ENCODE measurements at regions not wholly inside any gene's neighbourhood (a gene's known extent, or its start where the extent isn't known, plus 50 kb on each side); places are given as distances from the start of the nearest gene placed in this dataset.
"Not testable (repeated sequence)": the region's sequence is repeated elsewhere in the genome, so short reads cannot be mapped to it uniquely, and the experiment has no call there.

GRCh38 chr6:27667657-27668441 is 194.9 kb upstream of the ZNF184 start:
- Histone ChIP-seq H3K36me3 (no peaks in the 10 kb centered on the region), H3K9me3 (replicated peaks) (no peaks in the 10 kb centered on the region; the same call in 1 of the 2 replicates), H3K27me3 (replicated peaks) (no peaks in the 10 kb centered on the region), H3K27ac (no peak overlapping the region), H3K4me3 (no peak overlapping the region), H3K4me1 (replicated peaks) (no peaks in the 10 kb centered on the region)
- no peak for DNase-seq (ENCODE audit: low read depth in 1 of 2, low spot score in 2 of 2)

GRCh38 chr6:27667016-27667656 is 194.2 kb upstream of the ZNF184 start:
- Histone ChIP-seq H3K36me3 (no peaks in the 10 kb centered on the region), H3K27ac (no peak overlapping the region), H3K27me3 (replicated peaks) (no peaks in the 10 kb centered on the region), H3K9me3 (replicated peaks) (no peaks in the 10 kb centered on the region; the same call in 1 of the 2 replicates), H3K4me3 (no peak overlapping the region), H3K4me1 (replicated peaks) (no peaks in the 10 kb centered on the region)
- DNase-seq (ENCODE audit: low read depth in 1 of 2, low spot score in 2 of 2) = no peak

- H3K27ac ChIP-seq = no peak overlapping the region
- H3K9me3 ChIP-seq (replicated peaks) = peaks cover 5% of the 10 kb centered on the region
- H3K36me3 ChIP-seq = no peaks in the 10 kb centered on the region
- no peaks in the 10 kb centered on the region for H3K27me3 ChIP-seq (replicated peaks)
- no peak for DNase-seq (ENCODE audit: low read depth in 1 of 2, low spot score in 2 of 2)
- no peaks in the 10 kb centered on the region for H3K4me1 ChIP-seq (replicated peaks)
- H3K4me3 ChIP-seq = no peak overlapping the region
Observed at GRCh38 chr6:27662769-27663168, 189.9 kb upstream of the ZNF184 start.

- H3K4me1 ChIP-seq (replicated peaks); H3K4me3 ChIP-seq; H3K36me3 ChIP-seq; H3K27me3 ChIP-seq (replicated peaks); H3K27ac ChIP-seq; H3K9me3 ChIP-seq (replicated peaks); DNase-seq (ENCODE audit: low read depth in 1 of 2, low spot score in 2 of 2): not testable (repeated sequence)
Observed at GRCh38 chr6:27662212-27662611, 189.3 kb upstream of the ZNF184 start.

GRCh38 chr6:27653143-27653825 is 180.4 kb upstream of the ZNF184 start:
- H3K9me3 ChIP-seq (replicated peaks); H3K4me1 ChIP-seq (replicated peaks); H3K36me3 ChIP-seq; H3K27me3 ChIP-seq (replicated peaks); H3K27ac ChIP-seq; DNase-seq (ENCODE audit: low read depth in 1 of 2, low spot score in 2 of 2); H3K4me3 ChIP-seq: not testable (repeated sequence)

GRCh38 chr6:27651371-27651732 is 178.4 kb upstream of the ZNF184 start:
- Histone ChIP-seq H3K27ac (no peak overlapping the region), H3K9me3 (replicated peaks) (no peaks in the 10 kb centered on the region), H3K4me3 (no peak overlapping the region), H3K27me3 (replicated peaks) (no peaks in the 10 kb centered on the region), H3K4me1 (replicated peaks) (no peaks in the 10 kb centered on the region), H3K36me3 (no peaks in the 10 kb centered on the region)
- no peak for DNase-seq (ENCODE audit: low read depth in 1 of 2, low spot score in 2 of 2)

- H3K36me3 ChIP-seq = no peaks in the 10 kb centered on the region
- H3K27ac ChIP-seq = no peak overlapping the region
- no peak overlapping the region for H3K4me3 ChIP-seq
- H3K4me1 ChIP-seq (replicated peaks) = no peaks in the 10 kb centered on the region
- H3K27me3 ChIP-seq (replicated peaks) = no peaks in the 10 kb centered on the region
- DNase-seq (ENCODE audit: low read depth in 1 of 2, low spot score in 2 of 2) = no peak
- H3K9me3 ChIP-seq (replicated peaks) = no peaks in the 10 kb centered on the region
Observed at GRCh38 chr6:27650620-27651370, 177.9 kb upstream of the ZNF184 start.

GRCh38 chr6:27644528-27644927 is 171.6 kb upstream of the ZNF184 start:
- no peaks in the 10 kb centered on the region for H3K4me1 ChIP-seq (replicated peaks)
- DNase-seq (ENCODE audit: low read depth in 1 of 2, low spot score in 2 of 2) = no peak
- no peaks in the 10 kb centered on the region for H3K9me3 ChIP-seq (replicated peaks)
- no peak overlapping the region for H3K27ac ChIP-seq
- no peaks in the 10 kb centered on the region for H3K27me3 ChIP-seq (replicated peaks)
- no peaks in the 10 kb centered on the region for H3K36me3 ChIP-seq
- H3K4me3 ChIP-seq = no peak overlapping the region

- DNase-seq (ENCODE audit: low read depth in 1 of 2, low spot score in 2 of 2) = no peak
- H3K4me1 ChIP-seq (replicated peaks) = no peaks in the 10 kb centered on the region
- no peak overlapping the region for H3K27ac ChIP-seq
- H3K27me3 ChIP-seq (replicated peaks) = no peaks in the 10 kb centered on the region
- no peaks in the 10 kb centered on the region for H3K36me3 ChIP-seq
- no peaks in the 10 kb centered on the region for H3K9me3 ChIP-seq (replicated peaks)
- no peak overlapping the region for H3K4me3 ChIP-seq
Observed at GRCh38 chr6:27642744-27643456, 170.0 kb upstream of the ZNF184 start.

GRCh38 chr6:27635886-27636285 is 163.0 kb upstream of the ZNF184 start:
- H3K4me1 ChIP-seq (replicated peaks); DNase-seq (ENCODE audit: low read depth in 1 of 2, low spot score in 2 of 2); H3K27me3 ChIP-seq (replicated peaks): not testable (repeated sequence)

GRCh38 chr6:27633221-27633688 is 160.3 kb upstream of the ZNF184 start:
- H3K4me3 ChIP-seq; H3K4me1 ChIP-seq (replicated peaks); DNase-seq (ENCODE audit: low read depth in 1 of 2, low spot score in 2 of 2); H3K27ac ChIP-seq; H3K36me3 ChIP-seq; H3K9me3 ChIP-seq (replicated peaks); H3K27me3 ChIP-seq (replicated peaks): not testable (repeated sequence)

More at GRCh38 chr6:27635886-27636285, 163.0 kb upstream of the ZNF184 start:
- H3K4me3 ChIP-seq; H3K36me3 ChIP-seq; H3K27ac ChIP-seq; H3K9me3 ChIP-seq (replicated peaks): not testable (repeated sequence)

GRCh38 chr6:27631609-27631916 is 158.7 kb upstream of the ZNF184 start:
- Histone ChIP-seq H3K36me3 (no peaks in the 10 kb centered on the region), H3K4me1 (replicated peaks) (no peaks in the 10 kb centered on the region), H3K9me3 (replicated peaks) (peaks cover 7% of the 10 kb centered on the region; the same call in 1 of the 2 replicates), H3K27ac (no peak overlapping the region), H3K4me3 (no peak overlapping the region), H3K27me3 (replicated peaks) (no peaks in the 10 kb centered on the region)
- DNase-seq (ENCODE audit: low read depth in 1 of 2, low spot score in 2 of 2) = no peak
